CD4-positive, CD25-positive, alpha-beta regulatory T cell (primary cell): ENCODE measurements at regions not wholly inside any gene's neighbourhood (a gene's known extent, or its start where the extent isn't known, plus 50 kb on each side); places are given as distances from the start of the nearest gene placed in this dataset.
"Not testable (repeated sequence)": the region's sequence is repeated elsewhere in the genome, so short reads cannot be mapped to it uniquely, and the experiment has no call there.

Experiments
- ATAC-seq, 2 donors: fragments of 150-1000 bp; cut with Tn5 transposase; one replicate each; pipeline ENCODE4 v1.10.0; 2021; ENCODE audit warnings: low read depth in 2 of 2, moderate number of reproducible peaks in 2 of 2, moderate library complexity in 1 of 2
- DNase-seq, 3 donors: peaks; one replicate each; pipeline versions ENCODE4 v3.0.0 to v3.0.0-alpha.2; 2012 to 2022; ENCODE audit warnings: mixed read lengths in 1 of 3
- H3K27ac ChIP-seq: one replicate; pipeline ENCODE4 v1.7.0; 2013; ENCODE audit warnings: mild to moderate bottlenecking, low read length; ENCODE audit not compliant: insufficient read depth, poor library complexity, severe bottlenecking
- H3K27me3 ChIP-seq: one replicate; pipeline ENCODE4 v1.7.0; 2013; ENCODE audit warnings: low read length; ENCODE audit not compliant: control insufficient read depth, insufficient read depth
- H3K36me3 ChIP-seq: one replicate; pipeline ENCODE4 v1.7.0; 2013; ENCODE audit warnings: mild to moderate bottlenecking, low read length, moderate library complexity; ENCODE audit not compliant: control insufficient read depth, insufficient read depth
- H3K4me1 ChIP-seq: 2 replicates; pipeline ENCODE4 v1.7.0; 2013; ENCODE audit warnings: mild to moderate bottlenecking, low read length; ENCODE audit not compliant: insufficient read depth, control insufficient read depth, poor library complexity, severe bottlenecking
- H3K4me3 ChIP-seq: one replicate; pipeline ENCODE4 v1.7.0; 2013; ENCODE audit warnings: low read depth, mild to moderate bottlenecking, low read length, moderate library complexity
- H3K9me3 ChIP-seq, 2 experiments: 1 replicate in 1 of 2; 2 replicates in 1 of 2; pipeline ENCODE4 v1.7.0; 2013; ENCODE audit warnings: low read length in 2 of 2, mild to moderate bottlenecking in 1 of 2, moderate library complexity in 1 of 2; ENCODE audit not compliant: control insufficient read depth in 2 of 2
- H3K27ac Mint-ChIP-seq, 3 donors: one replicate each; pipeline ENCODE4 v1.8.0; 2020 to 2022; ENCODE audit warnings: mild to moderate bottlenecking in 3 of 3, mixed read lengths in 3 of 3, moderate library complexity in 2 of 3
- H3K27me3 Mint-ChIP-seq: one replicate; pipeline ENCODE4 v1.8.0; 2022; ENCODE audit warnings: mild to moderate bottlenecking, mixed read lengths
- H3K36me3 Mint-ChIP-seq: one replicate; pipeline ENCODE4 v1.8.0; 2020; ENCODE audit warnings: mixed read lengths
- H3K4me1 Mint-ChIP-seq, 4 donors: one replicate each; pipeline ENCODE4 v1.8.0; 2020 to 2022; ENCODE audit warnings: mixed read lengths in 4 of 4, mild to moderate bottlenecking in 1 of 4
- H3K4me3 Mint-ChIP-seq, 4 donors: one replicate each; pipeline ENCODE4 v1.8.0; 2020 to 2022; ENCODE audit warnings: mild to moderate bottlenecking in 4 of 4, mixed read lengths in 4 of 4, moderate library complexity in 3 of 4
- H3K9me3 Mint-ChIP-seq, 7 donors: one replicate each; pipeline ENCODE4 v1.8.0; 2020 to 2022; ENCODE audit warnings: mixed read lengths in 7 of 7, mild to moderate bottlenecking in 3 of 7, moderate library complexity in 2 of 7

DNA sequence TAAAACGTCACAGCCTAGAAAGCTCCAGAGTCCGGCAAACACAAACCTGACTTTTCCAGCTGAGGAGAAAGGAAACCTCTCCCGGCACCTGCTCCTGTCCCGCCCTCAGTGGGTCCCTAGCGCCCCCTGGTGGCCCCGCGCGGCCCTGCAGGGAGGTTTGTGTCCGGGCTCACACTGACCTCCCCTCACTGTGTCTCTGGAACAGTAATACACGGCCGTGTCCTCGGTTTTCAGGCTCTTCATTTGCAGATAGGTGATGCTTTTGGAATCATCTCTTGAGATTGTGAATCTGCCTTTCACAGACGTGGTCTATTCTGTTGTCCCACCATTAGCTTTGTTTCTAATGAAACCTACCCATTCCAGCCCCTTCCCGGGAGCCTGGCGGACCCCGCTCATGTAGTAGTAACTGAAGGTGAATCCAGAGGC lies 731.2 kb downstream of the TMEM121 start:
- ATAC-seq: not testable (repeated sequence)

DNA sequence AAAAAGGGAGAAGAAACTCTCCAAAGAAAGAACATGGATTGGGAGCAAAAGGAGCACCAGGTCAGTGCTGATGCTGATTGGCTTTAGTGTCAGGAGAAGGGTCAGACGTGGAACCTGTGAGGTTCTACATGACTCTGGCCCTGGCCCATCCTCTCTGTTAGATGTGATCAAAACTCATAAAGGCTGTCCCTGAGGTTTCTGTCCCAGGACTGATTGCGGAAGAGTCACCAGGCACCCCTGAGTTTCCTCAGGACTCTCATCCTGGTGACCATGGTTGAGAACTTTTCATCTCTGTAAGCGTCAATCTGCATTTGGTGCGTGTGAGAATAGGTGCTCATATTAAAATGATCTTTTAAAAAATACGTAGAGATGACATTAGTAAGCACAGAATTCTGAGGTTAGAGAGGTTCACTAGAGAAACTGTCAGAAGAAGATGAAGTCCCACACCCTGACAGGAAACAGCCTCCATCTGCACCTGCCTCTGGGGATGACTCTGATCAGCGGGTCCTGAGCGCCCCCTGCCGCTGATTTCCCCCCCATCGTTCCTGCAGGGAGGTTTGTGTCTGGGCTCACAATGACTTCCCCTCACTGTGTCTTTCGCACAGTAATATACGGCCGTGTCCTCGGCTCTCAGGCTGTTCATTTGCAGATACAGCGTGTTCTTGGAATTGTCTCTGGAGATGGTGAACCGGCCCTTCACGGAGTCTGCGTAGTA lies 741.8 kb downstream of the TMEM121 start:
- Histone ChIP-seq H3K4me3 (no peak overlapping the region), H3K27ac (no peak overlapping the region), H3K36me3 (no peaks in the 10 kb centered on the region), H3K27me3 (peaks cover 3% of the 10 kb centered on the region), H3K4me1 (peaks cover 6% of the 10 kb centered on the region), H3K9me3 (no peaks in the 10 kb centered on the region)
- peaks cover 0 to 11% (median 4%) of the 10 kb centered on the region in 4 donors for H3K4me1 Mint-ChIP-seq
- H3K27ac Mint-ChIP-seq: peak overlapping the region in 2 of 3 donors; percentile 43 to 47
- no peaks in the 10 kb centered on the region for H3K36me3 Mint-ChIP-seq
- H3K4me3 Mint-ChIP-seq: no peak overlapping the region
- DNase-seq (peak; percentile 48 to 82 (median 77)), ATAC-seq (peak; percentile 86 to 89)
- H3K9me3 Mint-ChIP-seq: peaks cover 0 to 2% (median 0%) of the 10 kb centered on the region in 7 donors
- peaks cover 31% of the 10 kb centered on the region for H3K27me3 Mint-ChIP-seq

More for the DNA sequence above, 731.2 kb downstream of the TMEM121 start:
- H3K9me3 ChIP-seq, H3K9me3 Mint-ChIP-seq, H3K27ac ChIP-seq, H3K4me3 Mint-ChIP-seq, H3K4me3 ChIP-seq, H3K36me3 ChIP-seq, H3K4me1 Mint-ChIP-seq, H3K36me3 Mint-ChIP-seq, H3K4me1 ChIP-seq: not testable (repeated sequence)
- H3K27me3 ChIP-seq: peaks cover 11% of the 10 kb centered on the region
- DNase-seq: peak; percentile 21 to 53 (median 44)
- peaks cover 34% of the 10 kb centered on the region for H3K27me3 Mint-ChIP-seq
- peak overlapping the region in 1 of 3 donors; percentile 62 for H3K27ac Mint-ChIP-seq

DNA sequence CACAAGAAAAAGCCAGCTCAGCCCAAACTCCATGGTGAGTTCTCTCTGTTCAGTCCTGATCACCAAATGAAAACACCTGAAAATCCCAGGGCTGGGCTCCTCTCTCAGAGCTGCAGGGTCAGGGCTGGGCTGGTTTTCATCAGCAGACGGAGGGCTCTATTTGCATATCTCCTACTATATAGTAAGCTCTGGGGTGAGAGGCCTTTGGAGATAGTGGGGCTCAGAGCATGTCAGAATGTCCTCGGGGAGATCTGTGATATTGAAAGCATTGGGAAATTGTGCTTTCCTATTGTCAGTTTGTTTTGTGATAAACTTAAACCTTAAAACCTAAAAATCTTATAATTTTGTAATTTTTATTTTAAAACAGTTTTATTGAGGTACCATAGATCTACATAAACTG lies 742.6 kb downstream of the TMEM121 start:
- H3K27me3 Mint-ChIP-seq: peaks cover 28% of the 10 kb centered on the region
- Histone ChIP-seq H3K9me3 (no peaks in the 10 kb centered on the region), H3K36me3 (no peaks in the 10 kb centered on the region), H3K4me3 (no peak overlapping the region), H3K27me3 (peaks cover 5% of the 10 kb centered on the region), H3K27ac (no peak overlapping the region), H3K4me1 (peaks cover 6% of the 10 kb centered on the region)
- DNase-seq: no peak
- peaks cover 0 to 2% (median 0%) of the 10 kb centered on the region in 7 donors for H3K9me3 Mint-ChIP-seq
- no peak for ATAC-seq
- peaks cover 0 to 11% (median 4%) of the 10 kb centered on the region in 4 donors for H3K4me1 Mint-ChIP-seq
- no peak overlapping the region for H3K27ac Mint-ChIP-seq
- H3K4me3 Mint-ChIP-seq: no peak overlapping the region
- H3K36me3 Mint-ChIP-seq: no peaks in the 10 kb centered on the region

DNA sequence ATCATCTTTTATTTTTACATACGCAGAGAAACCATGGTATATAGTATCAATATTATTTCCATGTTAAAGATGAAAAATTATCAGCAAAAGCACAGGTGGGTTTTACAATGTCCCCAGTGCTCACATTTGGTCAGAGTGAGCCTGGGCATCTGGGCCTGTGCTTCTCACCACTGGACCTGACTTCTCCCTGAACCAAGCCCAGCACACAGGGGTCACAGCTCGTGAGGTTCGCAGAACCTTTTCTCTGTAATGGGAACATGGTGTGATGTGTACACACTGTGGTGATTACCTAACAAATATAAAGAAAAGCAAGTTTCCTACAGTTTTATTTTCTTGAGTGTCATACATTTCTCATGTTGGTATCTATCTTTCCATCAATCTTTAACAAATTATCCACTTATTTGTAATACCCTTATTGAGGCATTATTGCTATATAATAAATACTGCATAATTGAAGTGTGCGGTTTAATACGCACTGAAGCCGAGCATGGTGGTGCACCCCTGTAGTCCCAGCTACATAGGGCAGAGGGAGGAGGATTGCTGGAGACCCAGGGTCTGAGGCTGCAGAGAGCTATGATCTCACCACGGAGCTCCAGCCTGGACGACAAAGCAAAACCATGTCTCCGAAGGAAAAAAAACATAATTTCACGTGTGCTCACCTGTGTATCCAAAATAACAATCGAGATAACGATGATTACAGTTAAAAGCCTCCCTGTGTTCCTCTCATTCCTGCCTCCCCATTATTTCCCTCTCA lies 743.2 kb downstream of the TMEM121 start:
- H3K4me3 Mint-ChIP-seq: no peak overlapping the region
- peaks cover 30% of the 10 kb centered on the region for H3K27me3 Mint-ChIP-seq

DNA sequence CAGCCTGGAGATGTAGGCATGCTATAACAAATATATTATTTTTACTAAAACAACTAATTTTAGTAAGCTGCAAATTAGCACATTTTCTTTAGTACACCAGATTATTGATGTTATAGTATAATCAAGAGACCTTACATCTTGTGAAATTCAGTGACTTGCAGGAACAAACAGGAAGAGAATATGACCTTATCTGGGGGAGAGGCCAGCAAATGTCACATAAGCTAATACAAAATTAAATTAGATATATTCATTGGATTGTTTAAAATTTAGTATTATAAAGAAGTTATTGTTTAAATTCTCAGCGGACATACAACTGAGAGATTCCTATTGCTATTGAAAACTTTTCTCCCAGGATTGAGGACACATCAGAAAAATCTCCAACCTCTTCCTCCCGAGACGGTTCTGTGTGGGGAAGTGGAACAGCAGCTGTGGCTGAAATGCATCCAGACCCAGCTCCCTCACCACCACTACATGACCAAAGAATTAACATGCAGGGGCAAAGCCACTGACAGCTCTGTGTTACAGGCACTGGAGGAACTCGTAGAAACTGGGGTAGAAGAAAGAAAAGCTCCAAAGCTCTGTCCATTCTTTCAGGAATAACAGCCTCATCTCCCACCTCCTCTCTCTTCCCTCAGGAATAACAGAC lies 744.2 kb downstream of the TMEM121 start:
- not testable (repeated sequence) for ATAC-seq, H3K4me3 ChIP-seq, H3K9me3 ChIP-seq, H3K27ac ChIP-seq, DNase-seq, H3K4me3 Mint-ChIP-seq, H3K36me3 ChIP-seq, H3K27me3 ChIP-seq, H3K36me3 Mint-ChIP-seq, H3K9me3 Mint-ChIP-seq, H3K27ac Mint-ChIP-seq, H3K4me1 ChIP-seq
- Mint-ChIP-seq H3K27me3 (peaks cover 33% of the 10 kb centered on the region), H3K4me1 (peaks cover 0 to 11% (median 4%) of the 10 kb centered on the region in 4 donors)

More for the DNA sequence above, 743.2 kb downstream of the TMEM121 start:
- Mint-ChIP-seq H3K9me3 (peaks cover 0 to 2% (median 0%) of the 10 kb centered on the region in 7 donors), H3K36me3 (no peaks in the 10 kb centered on the region), H3K27ac (no peak overlapping the region), H3K4me1 (peaks cover 0 to 11% (median 4%) of the 10 kb centered on the region in 4 donors)
- Histone ChIP-seq H3K4me1 (peaks cover 6% of the 10 kb centered on the region), H3K27ac (no peak overlapping the region), H3K27me3 (peaks cover 5% of the 10 kb centered on the region), H3K36me3 (no peaks in the 10 kb centered on the region), H3K9me3 (no peaks in the 10 kb centered on the region), H3K4me3 (no peak overlapping the region)
- DNase-seq: no peak
- no peak for ATAC-seq

DNA sequence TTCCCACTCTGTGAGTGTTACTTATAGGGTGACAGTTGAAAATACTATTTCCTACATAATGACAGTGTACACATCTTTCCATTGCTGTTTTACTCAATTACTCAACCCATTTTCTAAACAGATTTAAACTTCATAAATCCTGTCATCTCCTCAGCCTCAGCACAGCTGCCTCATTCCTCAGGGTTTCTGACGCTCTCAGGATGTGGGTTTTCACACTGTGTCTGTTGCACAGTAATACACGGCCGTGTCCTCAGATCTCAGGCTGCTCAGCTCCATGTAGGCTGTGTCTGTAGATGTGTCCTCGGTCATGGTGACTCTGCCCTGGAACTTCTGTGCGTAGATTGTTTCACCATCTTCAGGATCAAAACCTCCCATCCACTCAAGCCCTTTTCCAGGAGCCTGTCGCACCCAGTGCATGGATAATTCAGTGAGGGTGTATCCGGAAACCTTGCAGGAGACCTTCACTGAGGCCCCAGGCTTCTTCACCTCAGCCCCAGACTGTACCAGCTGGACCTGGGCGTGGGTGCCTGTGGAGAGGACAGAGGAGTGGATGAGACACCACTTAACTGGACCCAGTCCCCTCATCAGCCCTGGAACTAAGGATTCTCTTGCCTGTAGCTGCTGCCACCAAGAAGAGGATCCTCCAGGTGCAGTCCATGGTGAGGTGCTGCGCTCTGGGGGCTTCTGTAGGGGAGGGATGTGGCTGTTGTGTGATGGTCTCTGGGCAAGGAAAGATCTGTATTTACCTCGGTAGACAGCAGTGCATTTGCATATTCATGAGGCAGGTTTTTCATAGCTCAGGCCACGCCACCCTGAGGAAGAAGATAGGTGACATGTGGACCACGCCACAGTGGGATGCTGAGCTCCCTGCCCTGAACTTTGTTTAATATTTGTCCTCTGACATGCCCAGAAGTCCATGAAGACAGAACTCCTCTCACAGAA lies 750.2 kb downstream of the TMEM121 start:
- H3K9me3 ChIP-seq: no peaks in the 10 kb centered on the region
- Mint-ChIP-seq H3K27me3 (peaks cover 40% of the 10 kb centered on the region), H3K4me1 (peaks cover 0 to 5% (median 0%) of the 10 kb centered on the region in 4 donors), H3K36me3 (no peaks in the 10 kb centered on the region), H3K4me3 (no peak overlapping the region), H3K9me3 (peaks cover 0 to 2% (median 0%) of the 10 kb centered on the region in 7 donors), H3K27ac (peak overlapping the region in 1 of 3 donors; percentile 20)
- ATAC-seq (peak in 1 of 2 donors; percentile 25), DNase-seq (peak in 1 of 3 donors; percentile 34)
- no peaks in the 10 kb centered on the region for H3K4me1 ChIP-seq
- H3K36me3 ChIP-seq: no peaks in the 10 kb centered on the region
- no peak overlapping the region for H3K4me3 ChIP-seq
- H3K27me3 ChIP-seq: peaks cover 7% of the 10 kb centered on the region
- H3K27ac ChIP-seq: no peak overlapping the region

DNA sequence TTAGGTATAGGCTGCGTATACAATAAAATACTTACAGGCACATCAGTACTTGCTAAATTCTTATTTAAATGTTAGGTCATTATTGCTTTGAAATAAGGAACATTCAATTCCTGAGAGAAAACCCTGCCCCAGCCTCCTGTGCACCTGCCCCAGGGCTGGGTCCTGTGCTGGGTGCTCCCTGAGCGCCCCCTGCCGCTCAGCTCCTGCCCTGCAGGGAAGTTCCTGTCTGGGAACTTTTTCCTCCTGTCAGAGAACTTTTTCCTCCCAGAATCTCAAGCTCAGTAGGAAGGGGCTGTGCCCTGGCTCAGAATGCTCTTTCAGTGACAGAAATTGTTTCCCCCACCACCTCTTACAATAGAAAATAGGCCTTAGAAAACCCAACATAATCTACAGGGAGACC lies 751.1 kb downstream of the TMEM121 start:
- no peak for ATAC-seq
- no peaks in the 10 kb centered on the region for H3K36me3 Mint-ChIP-seq
- Histone ChIP-seq H3K9me3 (no peaks in the 10 kb centered on the region), H3K27ac (no peak overlapping the region), H3K36me3 (no peaks in the 10 kb centered on the region), H3K4me1 (no peaks in the 10 kb centered on the region), H3K27me3 (peaks cover 7% of the 10 kb centered on the region), H3K4me3 (no peak overlapping the region)
- H3K27me3 Mint-ChIP-seq: peaks cover 39% of the 10 kb centered on the region
- H3K9me3 Mint-ChIP-seq: peaks cover 0 to 2% (median 0%) of the 10 kb centered on the region in 7 donors
- H3K27ac Mint-ChIP-seq: no peak overlapping the region
- H3K4me3 Mint-ChIP-seq: no peak overlapping the region
- H3K4me1 Mint-ChIP-seq: peaks cover 0 to 5% (median 0%) of the 10 kb centered on the region in 4 donors
- no peak for DNase-seq
